ENCODE measurements at regions not wholly inside any gene's neighbourhood (a gene's known extent, or its start where the extent isn't known, plus 50 kb on each side); places are given as distances from the start of the nearest gene placed in this dataset.

DNA sequence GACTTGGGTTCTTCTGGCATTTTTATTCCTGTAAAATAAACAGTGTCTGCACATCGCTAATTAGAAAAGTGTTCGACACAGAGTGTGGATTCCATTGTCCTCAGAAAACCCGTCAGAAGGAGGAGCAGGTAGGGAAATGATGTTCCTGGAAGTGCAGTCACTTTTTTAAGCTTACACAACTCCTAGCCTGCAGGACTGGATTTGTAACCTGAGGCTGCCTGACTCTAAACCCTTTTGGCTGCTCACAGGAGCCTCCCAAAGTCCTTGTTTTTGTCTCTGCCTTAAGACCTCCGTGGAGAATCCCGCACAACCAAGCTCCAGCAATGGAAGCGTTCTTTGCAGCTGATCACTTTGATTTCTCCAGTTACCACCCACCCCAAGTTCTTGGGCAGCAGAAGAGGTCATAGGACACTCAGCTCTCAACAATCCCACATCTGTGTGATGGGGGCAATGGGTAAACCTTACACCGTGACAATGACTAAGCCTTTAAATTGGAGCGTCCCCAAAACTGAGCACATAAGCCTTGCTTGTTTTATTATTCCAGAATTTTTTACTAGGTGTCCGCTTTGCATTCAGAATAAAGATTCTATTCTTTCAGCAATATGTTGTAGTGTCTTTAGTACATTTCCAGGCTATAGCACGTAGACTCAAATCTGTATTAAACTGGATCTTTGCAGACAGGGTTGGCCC, 227.9 kb downstream of the TBXT start:
- Histone ChIP-seq H4K20me1 (replicated peaks; ENCODE audit: control insufficient read depth, extremely low read depth, insufficient read depth, low read length) (no peaks in the 10 kb centered on the region), H3K27me3 (ENCODE audit: control insufficient read depth in 2 of 2, insufficient read depth in 2 of 2, low read length in 2 of 2) (no peaks in the 10 kb centered on the region), H3K79me2 (ENCODE audit: control insufficient read depth, insufficient read depth, low read length) (no peaks in the 10 kb centered on the region), H3K4me3 (replicated peaks in 1 of 3; ENCODE audit: insufficient read depth in 1 of 3, low read depth in 1 of 3, low read length in 3 of 3) (no peak overlapping the region), H3K9me1 (replicated peaks; ENCODE audit: control insufficient read depth, extremely low read depth, insufficient read depth, low read length) (no peaks in the 10 kb centered on the region), H2AFZ (ENCODE audit: low read depth, low read length) (no peak overlapping the region), H3K4me1 (ENCODE audit: control insufficient read depth, extremely low read depth, insufficient read depth, low read length) (no peaks in the 10 kb centered on the region), H3K9me3 (replicated peaks; ENCODE audit: control insufficient read depth, insufficient read depth, low read length) (peaks cover 2% of the 10 kb centered on the region), H3K36me3 (ENCODE audit: control insufficient read depth in 2 of 2, extremely low read depth in 1 of 2, insufficient read depth in 2 of 2, low read length in 2 of 2) (no peaks in the 10 kb centered on the region), H3K4me2 (ENCODE audit: insufficient read depth, low read length) (no peak overlapping the region), H3K9ac (replicated peaks; ENCODE audit: extremely low read depth, insufficient read depth, low read length) (no peak overlapping the region), H3K27ac (ENCODE audit: insufficient read depth, low read depth, low read length) (no peak overlapping the region)
- intact Hi-C loops (cut with micrococcal nuclease): no loop called here
- FAIRE-seq: no peak
- POLR2A ChIA-PET: no interaction called here
- no peak for DNase-seq (ENCODE audit: low read depth, low spot score)
- dilution Hi-C loops (cut with MboI; ENCODE audit: extremely low pct_ligation_motif_present, low sequenced_read_pairs): no loop called here
- TF ChIP-seq MYC (IDR thresholded peaks at IDR 0.05; ENCODE audit: low read depth, low read length) (no peak), JUN (IDR thresholded peaks at IDR 0.05; ENCODE audit: borderline replicate concordance, insufficient read depth, insufficient read length, low read depth) (no peak), GATA2 (IDR thresholded peaks at IDR 0.05; ENCODE audit: insufficient read depth, insufficient read length, low read depth, low read length) (no peak), POLR2AphosphoS5 (IDR thresholded peaks at IDR 0.05; ENCODE audit: insufficient read depth, low read depth, low read length) (no peak), EZH2 (IDR thresholded peaks at IDR 0.05; ENCODE audit: borderline replicate concordance, low read depth, low read length, severe bottlenecking) (no peak), FOS (IDR thresholded peaks at IDR 0.05; ENCODE audit: borderline replicate concordance, insufficient read depth, low read length) (no peak), POLR2A (IDR thresholded peaks at IDR 0.05; ENCODE audit: low read depth, low read length) (no peak)
- TF ChIP-seq, protein P1, sequence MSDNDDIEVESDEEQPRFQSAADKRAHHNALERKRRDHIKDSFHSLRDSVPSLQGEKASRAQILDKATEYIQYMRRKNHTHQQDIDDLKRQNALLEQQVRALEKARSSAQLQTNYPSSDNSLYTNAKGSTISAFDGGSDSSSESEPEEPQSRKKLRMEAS (IDR thresholded peaks at IDR 0.05; ENCODE audit: insufficient read depth, insufficient read length): no peak
- TF ChIP-seq, protein P2, sequence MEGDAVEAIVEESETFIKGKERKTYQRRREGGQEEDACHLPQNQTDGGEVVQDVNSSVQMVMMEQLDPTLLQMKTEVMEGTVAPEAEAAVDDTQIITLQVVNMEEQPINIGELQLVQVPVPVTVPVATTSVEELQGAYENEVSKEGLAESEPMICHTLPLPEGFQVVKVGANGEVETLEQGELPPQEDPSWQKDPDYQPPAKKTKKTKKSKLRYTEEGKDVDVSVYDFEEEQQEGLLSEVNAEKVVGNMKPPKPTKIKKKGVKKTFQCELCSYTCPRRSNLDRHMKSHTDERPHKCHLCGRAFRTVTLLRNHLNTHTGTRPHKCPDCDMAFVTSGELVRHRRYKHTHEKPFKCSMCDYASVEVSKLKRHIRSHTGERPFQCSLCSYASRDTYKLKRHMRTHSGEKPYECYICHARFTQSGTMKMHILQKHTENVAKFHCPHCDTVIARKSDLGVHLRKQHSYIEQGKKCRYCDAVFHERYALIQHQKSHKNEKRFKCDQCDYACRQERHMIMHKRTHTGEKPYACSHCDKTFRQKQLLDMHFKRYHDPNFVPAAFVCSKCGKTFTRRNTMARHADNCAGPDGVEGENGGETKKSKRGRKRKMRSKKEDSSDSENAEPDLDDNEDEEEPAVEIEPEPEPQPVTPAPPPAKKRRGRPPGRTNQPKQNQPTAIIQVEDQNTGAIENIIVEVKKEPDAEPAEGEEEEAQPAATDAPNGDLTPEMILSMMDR (IDR thresholded peaks at IDR 0.05; ENCODE audit: extremely low read depth in 1 of 2, insufficient read depth in 1 of 2, low read depth in 1 of 2, low read length in 2 of 2): no peak
- BruUV-seq (replicated peaks): no TSS peak
- CTCF ChIA-PET: no interaction called here

Measured in endothelial cell of umbilical vein (primary cell).